ENCODE measurements at regions not wholly inside any gene's neighbourhood (a gene's known extent, or its start where the extent isn't known, plus 50 kb on each side); places are given as distances from the start of the nearest gene placed in this dataset.
"Not testable (repeated sequence)": the region's sequence is repeated elsewhere in the genome, so short reads cannot be mapped to it uniquely, and the experiment has no call there.

DNA sequence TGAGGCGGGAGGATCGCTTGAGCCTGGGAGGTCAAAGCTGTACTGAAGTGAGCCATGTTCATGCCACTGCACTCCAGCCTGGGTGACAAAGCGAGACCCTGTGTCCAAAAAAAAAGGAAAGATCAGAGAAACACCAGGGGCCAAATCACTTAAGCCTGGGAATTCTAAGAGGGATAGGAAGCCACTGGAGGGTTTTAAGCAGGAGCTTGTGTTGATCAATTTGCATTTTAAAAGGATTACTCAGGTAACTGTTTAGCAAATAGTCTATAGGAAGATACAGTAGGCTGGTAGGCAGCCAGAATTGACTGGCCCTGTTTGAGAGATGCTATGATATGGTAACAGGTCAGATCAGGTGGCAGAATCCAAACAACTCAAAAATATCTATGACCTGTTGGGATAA lies 162.7 kb downstream of the SPTSSA start:
- no peak for FAIRE-seq

GRCh38 chr14:34297786-34298520 lies 164.1 kb downstream of the SPTSSA start:
- no peak for FAIRE-seq

DNA sequence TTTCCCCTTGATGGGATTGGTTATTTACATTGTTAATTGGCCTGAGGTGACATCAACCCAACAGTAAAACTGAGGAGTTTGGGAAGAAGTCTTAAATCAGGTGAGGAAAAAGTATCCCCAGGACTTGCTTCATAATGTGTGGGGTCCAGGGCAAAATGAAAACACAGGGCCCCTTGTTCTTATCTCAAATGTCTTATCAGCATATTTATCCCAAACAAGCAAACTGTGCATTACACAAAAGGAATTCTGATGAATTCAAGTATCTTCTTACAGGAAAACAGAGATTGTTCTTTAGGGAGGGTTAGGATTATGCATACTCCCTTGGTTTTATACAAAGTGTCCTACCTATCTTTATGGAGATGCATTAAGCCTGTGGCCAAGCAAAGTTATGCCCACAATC lies 178.4 kb downstream of the SPTSSA start:
- FAIRE-seq, result no peak

- no peak for FAIRE-seq
Measured at GRCh38 chr14:34277191-34277590, 184.8 kb downstream of the SPTSSA start.

DNA sequence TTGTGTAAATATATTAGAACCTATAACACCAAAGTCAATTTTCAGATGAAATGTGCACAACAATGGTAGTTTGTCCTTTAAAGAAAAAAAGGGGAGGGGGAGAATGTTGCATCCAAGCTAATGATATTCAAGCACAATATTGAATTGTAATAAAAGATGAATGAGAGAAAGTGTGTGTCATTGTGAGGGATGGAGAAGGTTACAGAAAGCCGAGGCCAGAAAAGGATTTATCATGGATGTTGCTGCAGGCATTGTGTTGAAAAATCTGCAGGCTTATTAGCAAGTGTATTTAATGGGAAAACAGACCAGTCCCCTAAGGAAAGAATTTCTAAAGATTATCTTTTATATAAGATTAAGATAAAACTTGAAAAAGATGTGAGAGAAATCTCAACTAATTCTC lies 186.5 kb downstream of the SPTSSA start:
- no peak for FAIRE-seq

GRCh38 chr14:34275078-34275477 lies 187.0 kb downstream of the SPTSSA start:
- FAIRE-seq, result no peak

DNA sequence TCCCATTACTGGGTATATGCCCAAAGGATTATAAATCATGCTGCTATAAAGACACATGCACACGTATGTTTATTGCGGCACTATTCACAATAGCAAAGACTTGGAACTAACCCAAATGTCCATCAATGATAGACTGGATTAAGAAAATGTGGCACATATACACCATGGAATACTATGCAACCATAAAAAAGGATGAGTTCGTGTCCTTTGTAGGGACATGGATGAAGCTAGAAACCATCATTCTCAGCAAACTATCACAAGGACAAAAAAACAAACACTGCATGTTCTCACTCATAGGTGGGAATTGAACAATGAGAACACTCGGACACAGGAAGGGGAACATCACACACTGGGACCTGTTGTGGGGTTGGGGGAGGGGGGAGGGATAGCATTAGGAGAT lies 188.3 kb downstream of the SPTSSA start:
- not testable (repeated sequence) for FAIRE-seq

DNA sequence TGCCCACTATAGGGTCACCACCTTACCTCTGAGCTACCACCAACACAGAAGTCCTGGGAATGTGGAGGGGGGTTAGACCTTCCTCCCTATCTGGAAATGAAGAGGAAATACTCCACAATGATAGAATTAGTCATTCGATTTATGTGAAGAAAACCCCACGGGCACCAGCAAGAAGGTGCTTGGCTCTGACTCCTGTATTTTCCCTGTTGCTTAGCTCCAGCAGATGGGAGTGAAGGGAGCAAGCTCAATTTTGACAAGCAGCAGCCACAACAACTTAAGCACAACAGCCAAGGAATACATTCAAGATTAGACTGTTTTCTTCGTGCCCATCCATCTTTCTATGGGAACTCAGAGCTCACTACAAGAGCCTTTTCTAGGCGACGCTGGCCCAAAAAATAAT lies 191.7 kb downstream of the SPTSSA start:
- no peak for FAIRE-seq

DNA sequence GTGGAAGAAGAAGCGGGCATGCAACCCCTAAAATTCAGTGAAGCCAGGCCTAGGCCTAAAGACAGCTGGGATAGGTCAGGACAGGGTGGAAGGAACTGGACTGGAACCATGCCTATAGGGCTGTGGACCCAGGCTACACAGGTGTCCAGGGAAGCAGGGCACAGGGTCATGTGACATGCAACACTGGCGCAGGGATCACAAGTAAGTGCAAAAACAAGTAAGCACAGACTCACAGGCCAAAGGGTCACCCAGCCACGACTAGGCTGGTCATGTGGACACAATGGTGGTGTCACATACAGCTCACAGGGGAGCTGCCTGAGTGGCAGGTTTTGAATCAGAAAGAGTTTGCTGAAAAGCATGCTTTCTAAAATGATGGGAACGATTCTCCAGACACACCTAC lies 195.7 kb downstream of the SPTSSA start:
- FAIRE-seq, result no peak

GRCh38 chr14:34262127-34262910 lies 199.7 kb downstream of the SPTSSA start:
- no peak for FAIRE-seq

DNA sequence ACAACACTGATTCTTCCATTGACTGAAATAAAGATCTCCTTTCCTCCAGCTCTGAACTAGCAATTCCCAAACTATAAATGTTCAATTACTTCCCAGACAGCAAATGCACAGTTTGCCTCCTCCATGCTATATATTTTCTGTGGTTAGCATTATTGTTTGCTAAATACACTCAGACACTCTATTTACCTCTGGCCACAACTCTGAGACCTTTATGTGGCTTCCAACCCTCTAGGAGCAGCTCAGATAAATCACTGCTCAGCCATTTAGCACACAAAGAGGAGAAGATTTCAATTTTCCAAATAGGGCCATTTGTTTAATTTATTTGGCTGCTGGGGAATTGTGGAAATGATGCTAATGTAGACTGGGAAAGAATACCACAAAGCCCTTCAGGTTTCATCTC lies 202.0 kb downstream of the SPTSSA start:
- no peak for FAIRE-seq

GRCh38 chr14:34258318-34258717 lies 203.7 kb downstream of the SPTSSA start:
- no peak for FAIRE-seq

GRCh38 chr14:34257505-34257904 lies 204.5 kb downstream of the SPTSSA start:
- no peak for FAIRE-seq

DNA sequence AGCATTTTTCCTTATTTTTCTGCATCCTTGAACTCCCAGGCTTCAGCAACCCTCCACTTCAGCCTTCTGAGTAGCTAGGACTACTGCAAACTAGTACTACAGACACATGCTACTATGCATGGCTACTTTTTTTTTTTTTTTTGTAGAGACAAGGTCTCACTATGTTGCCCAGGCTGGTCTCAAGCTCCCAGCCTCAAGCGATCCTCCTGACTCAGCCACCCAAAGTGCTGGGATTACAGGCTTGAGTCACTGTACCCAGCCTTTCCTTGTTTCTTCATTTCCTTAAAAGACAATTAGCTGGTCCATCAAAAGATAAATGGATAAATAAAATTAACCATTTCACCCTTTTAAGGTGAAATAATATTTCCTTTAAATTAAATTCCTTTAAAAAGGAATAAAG lies 205.8 kb downstream of the SPTSSA start:
- FAIRE-seq, result no peak

DNA sequence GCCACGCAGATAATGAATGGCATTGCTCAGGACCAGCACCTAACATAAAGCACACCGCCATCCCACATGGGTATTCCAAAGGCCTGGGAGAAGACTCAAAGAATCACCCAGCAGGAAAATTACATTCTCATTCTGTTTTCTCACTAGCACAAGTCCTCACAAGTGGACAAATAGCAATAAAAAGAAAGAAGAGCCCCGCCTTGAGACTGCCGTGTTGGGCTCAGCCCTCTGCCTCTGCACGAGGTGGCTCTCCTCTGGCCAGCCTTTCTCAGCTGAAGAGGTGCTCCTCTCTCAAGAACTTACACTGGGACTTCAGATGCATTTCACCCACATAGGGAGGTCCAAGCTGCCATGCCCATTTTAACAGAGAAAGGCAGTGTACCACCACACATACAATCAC lies 207.5 kb downstream of the SPTSSA start:
- no peak for FAIRE-seq

GRCh38 chr14:34254031-34254430 lies 208.0 kb downstream of the SPTSSA start:
- no peak for FAIRE-seq

GRCh38 chr14:34252227-34252626 lies 209.8 kb downstream of the SPTSSA start:
- no peak for FAIRE-seq

- FAIRE-seq, result no peak
Measured at GRCh38 chr14:34251662-34252061, 210.4 kb downstream of the SPTSSA start.

GRCh38 chr14:34250959-34251358 lies 211.1 kb downstream of the SPTSSA start:
- FAIRE-seq, result no peak

GRCh38 chr14:34247605-34248004 lies 214.4 kb downstream of the SPTSSA start:
- no peak for FAIRE-seq

- no peak for FAIRE-seq
Measured at GRCh38 chr14:34246206-34246605, 215.8 kb downstream of the SPTSSA start.

GRCh38 chr14:34243401-34243800 lies 218.6 kb downstream of the SPTSSA start:
- FAIRE-seq, result no peak

DNA sequence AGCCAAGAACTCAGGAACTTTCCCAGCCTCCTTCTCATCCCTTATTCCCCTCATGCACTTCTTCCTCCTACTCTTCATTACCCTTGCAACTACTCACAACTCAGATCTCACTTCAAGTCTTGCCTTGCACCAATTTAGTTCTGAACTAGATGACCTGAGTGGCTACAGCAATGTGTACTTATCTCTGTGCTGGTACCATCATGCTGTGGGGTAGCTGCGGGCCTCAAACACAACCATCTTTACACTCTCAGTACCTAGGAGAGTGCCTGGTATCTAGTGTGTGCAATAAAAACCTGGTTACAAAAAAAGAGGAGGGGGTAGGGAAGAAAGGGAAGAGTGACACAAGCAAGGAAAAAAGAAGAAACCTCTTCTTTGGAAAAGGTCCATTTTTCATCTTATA lies 219.0 kb downstream of the SPTSSA start:
- no peak for FAIRE-seq

DNA sequence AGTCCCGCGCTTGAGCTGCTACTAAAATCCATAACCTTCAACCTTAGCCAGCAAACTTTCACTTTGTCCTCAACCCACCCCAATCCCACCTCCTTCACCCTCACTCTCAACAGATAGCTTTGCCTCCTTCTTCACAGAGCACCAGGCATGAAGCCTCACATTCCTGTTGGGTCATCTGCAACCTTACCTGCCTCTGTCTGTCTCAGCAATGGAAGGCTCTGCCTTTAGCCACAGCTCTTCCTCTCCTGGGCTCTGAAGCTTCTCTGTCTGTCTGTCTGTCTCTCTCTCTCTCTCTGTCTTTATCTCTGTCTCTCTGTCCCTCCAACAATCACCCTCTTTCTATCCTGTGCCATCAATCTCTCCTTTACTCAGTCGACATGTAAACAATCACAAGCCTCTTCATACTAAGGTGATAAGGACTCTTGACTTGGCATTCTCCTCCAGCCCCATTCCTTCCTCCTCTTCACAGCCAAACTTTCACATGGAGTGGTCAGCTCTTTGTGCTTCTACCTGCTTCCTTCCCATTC lies 220.8 kb downstream of the SPTSSA start:
- FAIRE-seq, result no peak

Data from TTC549 (cell line).